DMS53 (cell line): ENCODE measurements at regions not wholly inside any gene's neighbourhood (a gene's known extent, or its start where the extent isn't known, plus 50 kb on each side); places are given as distances from the start of the nearest gene placed in this dataset.

Source experiments
- DNase-seq: peaks from one replicate; lab custom pipeline; 2025; lab: John Stamatoyannopoulos, UW

- no peak for DNase-seq
Observed at GRCh38 chr7:80991654-80992053, 72.8 kb upstream of the SEMA3C start.

GRCh38 chr7:80984619-80985018, 65.8 kb upstream of the SEMA3C start:
- DNase-seq, result no peak

DNA sequence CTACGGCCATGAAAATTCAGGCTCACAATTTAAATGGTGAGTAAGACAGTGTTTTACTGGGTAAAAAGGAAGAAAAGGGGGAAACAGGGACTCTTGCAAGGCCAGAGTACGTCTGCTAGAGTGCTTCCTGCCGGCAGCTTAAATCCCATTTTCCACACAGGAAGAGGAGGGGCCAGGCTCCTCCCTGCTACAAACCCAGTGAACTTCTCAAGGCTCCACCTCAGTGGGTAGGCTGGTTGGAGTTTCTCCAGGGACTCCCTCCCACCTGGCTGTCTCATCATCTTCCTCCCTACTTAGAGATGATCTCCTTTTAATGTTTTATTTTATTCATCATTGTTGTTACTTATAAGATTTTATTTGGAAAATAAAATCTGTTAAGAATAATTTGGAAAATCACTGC, 62.6 kb upstream of the SEMA3C start:
- no peak for DNase-seq

GRCh38 chr7:80977751-80978150, 58.9 kb upstream of the SEMA3C start:
- no peak for DNase-seq

DNA sequence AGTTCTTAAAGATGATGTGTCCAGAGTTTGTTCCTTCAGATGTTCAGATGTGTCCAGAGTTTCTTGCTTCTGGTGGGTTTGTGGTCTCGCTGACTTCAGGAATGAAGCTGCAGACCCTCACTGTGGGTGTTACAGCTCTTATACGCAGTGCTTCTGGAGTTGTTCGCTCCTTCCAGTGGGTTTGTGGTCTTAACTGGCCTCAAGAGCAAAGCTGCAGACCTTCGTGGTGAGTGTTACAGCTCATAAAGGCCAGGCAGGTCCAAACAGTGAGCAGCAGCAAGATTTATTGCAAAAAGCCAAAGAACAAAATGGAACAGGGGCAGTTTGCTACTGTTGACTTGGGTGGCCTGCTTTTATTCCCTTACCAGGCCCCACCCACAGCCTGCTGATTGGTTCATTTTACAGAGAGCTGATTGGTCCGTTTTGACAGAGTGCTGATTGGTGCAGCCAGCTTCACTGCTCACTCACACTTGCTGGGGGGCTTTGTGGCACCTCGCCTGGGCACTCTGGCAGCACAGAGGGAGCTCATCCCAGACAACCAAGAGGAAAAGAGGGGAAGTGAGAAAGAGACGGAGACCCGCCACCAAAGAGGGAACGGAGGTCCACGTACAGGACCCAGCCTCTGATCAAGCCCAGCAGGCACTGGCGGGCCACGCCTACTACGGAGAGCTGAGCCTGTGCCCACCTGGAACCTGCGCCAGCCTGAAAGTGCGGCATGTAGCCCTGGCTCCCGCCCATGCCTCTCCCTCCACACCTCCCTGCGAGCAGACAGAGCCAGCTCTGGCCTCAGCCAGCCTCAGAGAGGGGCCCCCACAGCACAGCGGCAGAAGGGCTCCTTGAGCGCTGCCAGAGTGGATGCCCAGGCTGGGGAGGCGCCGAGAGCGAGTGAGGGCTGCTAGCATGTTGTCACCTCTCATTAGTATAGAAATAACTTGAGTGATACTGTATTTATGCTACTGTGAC, 55.8 kb upstream of the SEMA3C start:
- DNase-seq, result no peak

DNA sequence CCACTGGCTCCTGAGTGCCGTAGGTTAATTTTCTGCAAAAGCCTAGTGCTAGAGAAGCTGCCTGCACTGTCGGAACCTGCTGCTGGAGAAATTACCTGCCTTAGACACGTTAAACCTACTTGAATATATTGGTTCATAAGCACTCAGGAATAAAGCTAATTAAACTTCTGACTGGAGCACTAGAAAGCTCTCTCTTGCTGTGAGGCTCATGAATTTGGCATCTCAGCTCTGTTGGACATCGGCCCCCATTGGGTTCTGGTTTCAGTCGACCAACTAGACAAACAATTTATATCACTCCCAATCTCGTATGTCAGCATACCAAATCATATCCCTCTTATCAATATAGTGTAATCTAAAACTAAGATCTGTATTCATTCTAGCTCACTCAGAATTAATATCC, 52.4 kb upstream of the SEMA3C start:
- DNase-seq, result no peak
